GM12873 (cell line): ENCODE measurements at regions not wholly inside any gene's neighbourhood (a gene's known extent, or its start where the extent isn't known, plus 50 kb on each side); places are given as distances from the start of the nearest gene placed in this dataset.

Source experiments
- CTCF ChIP-seq: IDR thresholded peaks from 2 replicates; pipeline ENCODE4 v1.5.1; 2012; ENCODE audit warnings: low read depth, mild to moderate bottlenecking, moderate library complexity, low read length, control low read depth; ENCODE audit not compliant: insufficient read depth; ENCODE audit errors: missing control alignments

DNA sequence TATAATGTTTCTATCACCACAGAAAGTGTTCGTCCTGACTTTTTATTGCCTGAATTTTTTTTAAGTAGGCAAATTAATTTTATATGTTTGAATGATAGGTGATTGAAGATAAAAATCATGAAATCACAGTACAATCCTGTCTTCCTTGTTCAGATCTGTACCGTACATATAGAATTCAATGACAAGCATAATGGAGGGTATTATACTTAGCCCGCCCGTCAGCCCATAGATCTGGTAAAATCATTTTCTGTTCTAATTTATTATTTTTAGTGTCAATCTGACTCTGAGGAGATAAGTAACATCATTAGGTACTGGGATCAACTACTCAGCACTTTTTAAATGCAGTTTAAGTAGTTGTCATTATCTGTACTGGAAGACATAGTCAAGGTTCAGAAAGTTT lies 269.9 kb downstream of the NR2F2 start:
- TF ChIP-seq CTCF, result no peak

- no peak for TF ChIP-seq CTCF
Observed at GRCh38 chr15:96606617-96607016, 276.1 kb downstream of the NR2F2 start.

GRCh38 chr15:96610757-96611156 lies 280.3 kb downstream of the NR2F2 start:
- TF ChIP-seq CTCF, result no peak

GRCh38 chr15:96612917-96613316 lies 282.4 kb downstream of the NR2F2 start:
- no peak for TF ChIP-seq CTCF

DNA sequence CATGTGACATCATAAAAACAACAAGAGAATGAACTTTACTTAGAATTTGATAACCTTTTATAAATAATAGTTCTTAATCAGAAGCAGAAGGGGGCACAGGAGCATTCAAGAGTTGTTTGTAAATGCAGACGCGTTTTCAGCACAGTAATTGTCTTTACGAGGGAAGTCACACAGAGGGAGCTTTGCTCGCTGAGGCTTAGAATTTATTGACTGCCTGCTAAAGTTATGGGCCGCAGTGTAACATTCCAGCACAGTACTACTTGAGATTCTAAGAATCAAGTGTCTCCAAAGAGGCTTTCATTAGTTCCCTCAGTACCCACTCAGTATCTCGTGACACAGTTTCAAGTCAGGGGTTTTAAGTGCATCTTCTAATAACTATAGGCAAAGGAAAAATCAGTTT lies 288.7 kb downstream of the NR2F2 start:
- no peak for TF ChIP-seq CTCF

- TF ChIP-seq CTCF, result no peak
Observed at GRCh38 chr15:96622714-96623113, 292.2 kb downstream of the NR2F2 start.

GRCh38 chr15:96625256-96625655 lies 294.8 kb downstream of the NR2F2 start:
- no peak for TF ChIP-seq CTCF
